ENCODE measurements at regions not wholly inside any gene's neighbourhood (a gene's known extent, or its start where the extent isn't known, plus 50 kb on each side); places are given as distances from the start of the nearest gene placed in this dataset.

DNA sequence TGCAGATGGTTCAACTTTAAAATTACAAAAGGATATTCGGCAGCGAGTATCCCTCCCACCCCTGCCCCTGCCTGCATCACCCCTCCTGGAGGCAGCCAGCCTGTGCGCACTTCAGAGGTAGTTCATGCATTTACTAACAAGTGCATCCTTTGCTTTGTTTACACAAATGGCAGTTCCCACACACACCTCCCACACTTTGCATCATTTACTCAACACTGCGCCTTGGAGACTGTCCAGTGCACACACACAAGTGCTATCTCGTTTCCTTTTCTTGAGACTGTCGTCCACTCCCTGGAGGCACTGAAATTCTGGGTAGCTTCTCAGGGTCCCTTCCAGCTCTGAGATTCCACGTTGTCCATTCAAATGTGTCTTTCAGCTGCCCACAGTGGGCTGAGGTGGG lies 53.1 kb upstream of the VSX1 start:
- DNase-seq, result no peak

DNA sequence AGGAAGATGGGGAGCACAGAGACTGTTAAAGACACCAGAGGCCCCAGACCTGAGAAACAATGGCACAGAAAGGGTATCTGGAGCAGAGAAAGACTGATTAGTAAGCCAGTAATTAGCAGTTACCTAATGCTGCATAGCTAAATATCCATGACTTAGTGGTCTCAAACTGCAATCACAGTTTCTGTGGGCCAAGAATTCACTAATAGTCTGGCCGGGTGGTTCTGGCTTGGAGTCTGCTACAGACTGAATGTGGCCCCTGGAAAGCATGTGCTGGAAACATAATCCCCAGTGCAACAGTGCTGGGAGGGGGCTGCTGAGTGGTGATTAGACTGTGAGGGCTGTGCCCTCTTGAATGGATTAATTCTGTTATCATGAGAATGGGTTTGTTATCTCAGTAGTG lies 54.1 kb upstream of the VSX1 start:
- no peak for DNase-seq

DNA sequence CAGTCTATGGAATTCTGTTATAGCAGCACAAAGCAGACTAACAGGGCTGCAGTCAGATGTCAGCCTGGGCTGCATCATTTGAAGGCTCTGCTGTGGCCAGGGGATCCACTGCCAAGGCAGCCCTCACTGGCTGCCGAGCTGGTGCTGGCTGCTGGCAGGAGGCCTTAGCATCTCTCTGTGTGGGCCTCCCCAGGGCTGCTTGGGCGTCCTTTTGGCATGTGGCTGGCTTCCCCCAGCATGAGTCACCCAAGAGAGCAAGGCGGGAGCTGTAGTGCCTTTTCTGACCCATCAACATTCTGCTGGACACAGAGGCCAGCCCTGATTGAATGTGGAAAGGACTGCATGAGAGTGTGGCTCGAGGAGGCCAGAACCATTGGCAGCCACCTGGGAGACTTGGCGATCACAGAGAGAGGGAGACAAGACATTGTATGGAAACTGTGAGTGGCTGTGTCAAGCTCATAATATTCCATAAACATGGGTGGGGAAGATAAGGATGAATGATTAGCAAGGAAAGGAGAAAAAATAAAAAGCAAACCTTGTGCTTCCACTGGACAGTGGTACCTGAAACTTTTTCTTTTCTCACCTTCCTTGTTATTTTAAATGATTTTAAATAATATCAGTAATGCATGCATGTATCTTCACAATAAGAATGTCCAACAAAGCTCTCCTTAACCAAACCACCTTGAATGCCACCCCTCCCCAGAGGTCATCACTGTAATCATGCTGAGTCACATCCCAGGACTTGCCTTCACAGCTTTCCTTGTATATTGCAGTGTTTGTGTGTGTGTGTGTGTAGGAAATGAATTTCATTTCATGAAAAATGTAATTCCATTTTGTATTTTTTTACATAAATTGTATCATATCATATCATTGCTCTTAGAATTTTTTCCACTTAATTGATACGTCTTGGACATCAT lies 55.0 kb upstream of the VSX1 start:
- DNase-seq, result no peak

DNA sequence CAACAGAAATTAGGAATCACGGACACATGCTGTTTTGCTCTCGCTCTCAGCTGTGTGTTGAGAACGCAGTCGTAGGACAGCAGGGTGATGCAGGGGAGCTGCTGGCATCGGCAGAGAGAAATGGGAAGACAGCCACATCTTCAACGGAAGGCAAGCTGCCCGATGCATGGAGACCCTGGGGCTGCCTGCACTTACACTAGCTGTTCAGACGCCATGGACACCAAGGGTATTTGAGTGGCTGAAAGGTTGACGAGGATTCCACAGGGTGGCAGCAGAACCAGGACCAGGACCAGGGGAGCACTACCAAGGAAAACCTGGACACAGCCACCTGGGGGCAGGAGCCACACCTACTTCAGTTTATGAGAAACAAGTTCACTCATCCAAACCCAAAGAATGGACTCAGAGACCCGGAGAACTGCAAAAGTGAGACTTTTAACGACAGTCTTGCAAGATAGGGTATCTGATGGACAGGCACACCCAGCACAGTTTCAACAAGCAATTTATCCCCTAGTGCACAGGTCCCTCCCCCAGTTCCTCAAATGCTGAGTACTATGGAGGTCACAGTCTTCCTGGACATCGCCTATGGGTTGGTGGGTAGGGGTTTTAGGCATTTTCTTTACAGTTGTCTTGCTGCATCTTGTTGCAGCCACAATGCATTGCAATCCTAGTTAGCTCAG lies 56.3 kb upstream of the ENTPD6 start:
- DNase-seq, result peak; percentile 41

DNA sequence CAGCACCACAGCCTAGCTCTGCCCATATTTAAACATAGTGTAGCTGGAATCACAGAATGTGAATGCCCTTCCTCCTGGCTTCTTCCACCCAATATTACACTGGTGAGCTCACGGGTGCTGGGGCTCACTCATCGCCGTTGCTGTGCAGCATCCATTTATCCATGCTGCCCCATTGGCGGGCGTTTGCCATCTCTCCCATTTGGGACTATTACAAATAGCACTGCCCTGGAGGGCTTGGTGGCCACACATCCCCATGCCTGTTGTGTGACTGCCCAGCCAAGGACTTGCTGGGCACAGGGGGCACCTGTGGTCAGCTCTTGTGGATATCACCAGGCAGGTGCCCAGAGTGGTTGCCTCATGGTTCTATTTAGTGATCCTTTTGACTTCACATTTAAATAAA lies 54.5 kb upstream of the ENTPD6 start:
- DNase-seq, result no peak

DNA sequence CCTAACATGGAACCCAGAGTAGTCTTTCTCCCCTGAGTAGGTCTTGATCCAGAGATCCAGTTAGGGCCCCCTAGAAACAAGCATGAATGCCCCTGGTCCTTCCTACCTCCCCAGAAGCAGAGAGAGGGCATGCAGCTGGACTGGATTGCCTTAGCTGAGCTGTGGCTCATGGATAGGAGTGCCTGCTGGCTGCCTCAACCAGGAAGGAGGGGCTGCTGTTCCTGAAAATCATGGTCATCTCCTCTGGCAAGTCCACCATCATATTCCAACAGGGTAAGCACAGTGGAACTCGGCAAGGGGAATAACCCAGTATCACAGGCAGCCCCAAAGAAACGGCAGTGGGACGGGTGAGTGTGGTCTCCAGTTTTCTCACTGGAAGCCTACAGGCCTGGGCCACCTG lies 53.1 kb upstream of the ENTPD6 start:
- DNase-seq, result no peak

DNA sequence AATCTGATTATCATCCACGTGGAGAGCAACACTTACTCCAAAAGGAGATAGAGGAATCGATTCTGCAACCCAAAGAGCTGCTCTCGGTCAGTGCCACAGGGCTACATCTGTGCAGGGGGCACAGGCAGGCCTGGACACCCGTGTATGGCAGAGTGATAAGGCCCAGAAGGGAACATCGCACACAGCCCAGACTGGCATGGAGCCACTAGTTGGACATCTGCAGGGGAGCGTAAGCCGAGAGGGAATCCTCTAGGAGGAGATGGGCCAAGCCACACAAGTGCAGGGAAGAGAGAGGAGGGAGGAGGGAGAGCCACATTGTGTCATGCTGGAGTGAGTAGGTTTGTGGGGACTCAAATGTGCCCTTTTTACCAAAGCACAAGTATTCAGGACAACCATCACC lies 50.4 kb upstream of the ENTPD6 start:
- no peak for DNase-seq
